Common myeloid progenitor, CD34-positive (primary cell): ENCODE measurements at regions not wholly inside any gene's neighbourhood (a gene's known extent, or its start where the extent isn't known, plus 50 kb on each side); places are given as distances from the start of the nearest gene placed in this dataset.

ENCODE experiments used
- CTCF ChIA-PET: fragments of 350-600 bp; sonication (Branson Sonifier 250); formaldehyde crosslinking; loops from one replicate; lab custom pipeline; 2021; ENCODE audit warnings: antibody characterized with exemption; lab: Charles Lee
- POLR2A ChIA-PET: fragments of 350-600 bp; sonication (Branson Sonifier 250); formaldehyde crosslinking; loops from one replicate; lab custom pipeline; 2021; ENCODE audit warnings: antibody characterized with exemption; lab: Charles Lee
- DNase-seq, 3 donors: peaks; one replicate each; pipeline versions ENCODE4 v3.0.0 to v3.0.0-alpha.2; 2013
- H3K27ac ChIP-seq, 2 experiments: 1 replicate in 1 of 2; 2 replicates in 1 of 2; pipeline ENCODE4 v1.7.0; 2013; ENCODE audit warnings: inconsistent platforms in 2 of 2, low read length in 2 of 2, mild to moderate bottlenecking in 2 of 2, low read depth in 1 of 2, moderate library complexity in 1 of 2; ENCODE audit not compliant: severe bottlenecking in 2 of 2, insufficient read depth in 1 of 2, poor library complexity in 1 of 2
- H3K27me3 ChIP-seq, 5 experiments: replicated peaks in 2 of 5; 1 replicate in 3 of 5; 2 replicates in 2 of 5; pipeline versions ENCODE4 v1.6.1 to v1.7.0; 2013; ENCODE audit warnings: low read length in 4 of 5, mild to moderate bottlenecking in 2 of 5, moderate library complexity in 2 of 5, inconsistent platforms in 1 of 5; ENCODE audit not compliant: insufficient read depth in 5 of 5, control insufficient read depth in 4 of 5
- H3K36me3 ChIP-seq, 4 experiments: 1 replicate in 2 of 4; 2 replicates in 2 of 4; pipeline versions ENCODE4 v1.6.1 to v1.7.0; 2013; ENCODE audit warnings: low read length in 3 of 4, control low read depth in 1 of 4, mild to moderate bottlenecking in 1 of 4; ENCODE audit not compliant: control insufficient read depth in 4 of 4, insufficient read depth in 4 of 4
- H3K4me1 ChIP-seq, 4 experiments: 1 replicate in 3 of 4; 2 replicates in 1 of 4; pipeline versions ENCODE4 v1.6.1 to v1.7.1; 2013; ENCODE audit warnings: low read length in 3 of 4, mild to moderate bottlenecking in 3 of 4, control low read depth in 1 of 4, inconsistent platforms in 1 of 4, moderate library complexity in 1 of 4; ENCODE audit not compliant: control insufficient read depth in 4 of 4, insufficient read depth in 4 of 4; ENCODE audit errors: control extremely low read depth in 1 of 4
- H3K4me3 ChIP-seq, 7 experiments: 1 replicate in 4 of 7; 2 replicates in 3 of 7; pipeline versions ENCODE4 v1.5.1 to v1.7.0; 2013; ENCODE audit warnings: mild to moderate bottlenecking in 7 of 7, low read length in 6 of 7, moderate library complexity in 6 of 7, inconsistent platforms in 2 of 7, low read depth in 2 of 7, control low read depth in 1 of 7; ENCODE audit not compliant: insufficient read depth in 4 of 7, control insufficient read depth in 1 of 7; ENCODE audit errors: extremely low read depth in 1 of 7
- H3K9me3 ChIP-seq, 5 experiments: 1 replicate in 4 of 5; 2 replicates in 1 of 5; pipeline versions ENCODE4 v1.6.1 to v1.7.1; 2013; ENCODE audit warnings: low read length in 4 of 5, mild to moderate bottlenecking in 2 of 5, inconsistent platforms in 1 of 5, low read depth in 1 of 5, moderate library complexity in 1 of 5; ENCODE audit not compliant: control insufficient read depth in 4 of 5, insufficient read depth in 2 of 5; ENCODE audit errors: control extremely low read depth in 1 of 5
- WGBS: methylation state at CpG from one replicate; pipeline ENCODE4 v1.1.5; 2013; ENCODE audit not compliant: insufficient coverage; 5-methylcytosine and 5-hydroxymethylcytosine counted together

DNA sequence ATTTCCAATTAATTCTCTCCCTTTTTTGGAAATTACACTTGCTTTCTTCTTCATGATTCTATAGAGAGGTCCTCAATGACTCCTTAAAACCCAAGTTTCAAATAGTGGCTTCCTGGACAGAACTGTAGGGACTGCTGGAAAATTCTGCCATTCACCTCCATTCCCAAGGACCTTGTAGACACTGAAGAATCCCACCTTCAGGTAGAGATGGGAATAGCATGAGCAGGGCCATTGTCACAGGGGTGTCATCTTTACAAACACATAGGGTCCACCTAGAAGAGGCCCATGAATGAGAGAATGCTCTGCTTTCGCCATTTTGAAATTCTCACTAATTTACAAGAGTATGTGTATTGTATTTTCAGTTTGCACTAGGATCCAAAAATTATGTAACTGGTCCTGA is 701.7 kb upstream of the CELF2 start:
- ChIA-PET POLR2A (interaction anchor here (0.6 kb wide), 1 partner anchor 20 kb away, joined by 4 read pairs; no protein-coding TSS in a partner anchor), CTCF (no interaction called here)
- Histone ChIP-seq H3K27ac (no peak overlapping the region), H3K36me3 (no peaks in the 10 kb centered on the region), H3K9me3 (peaks cover 0 to 3% (median 0%) of the 10 kb centered on the region in 5 experiments), H3K4me3 (no peak overlapping the region), H3K27me3 (no peaks in the 10 kb centered on the region), H3K4me1 (no peaks in the 10 kb centered on the region)
- DNase-seq: no peak
- WGBS: no CpG with 5 or more reads among the region's 1 CpG

DNA sequence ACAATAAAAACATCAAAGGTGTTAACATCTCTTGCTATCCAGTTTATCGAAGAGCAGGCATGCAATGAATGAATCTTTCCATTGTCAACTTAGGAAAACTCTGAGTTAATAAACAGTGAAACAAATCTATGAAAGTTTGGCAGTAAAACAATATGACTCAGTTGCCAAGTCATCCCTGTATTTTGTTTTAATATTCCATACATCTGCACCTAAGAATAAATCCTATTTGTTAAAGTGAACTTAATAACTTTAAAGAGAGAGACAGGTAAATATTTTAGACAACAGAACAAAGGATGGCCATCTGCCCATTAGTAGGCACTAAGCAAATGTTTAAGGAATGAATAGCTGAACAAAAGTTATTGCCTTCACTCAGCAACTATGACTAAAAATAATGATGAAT is 700.5 kb upstream of the CELF2 start:
- Histone ChIP-seq H3K4me3 (no peak overlapping the region), H3K9me3 (no peaks in the 10 kb centered on the region), H3K4me1 (no peaks in the 10 kb centered on the region), H3K27me3 (no peaks in the 10 kb centered on the region), H3K36me3 (no peaks in the 10 kb centered on the region), H3K27ac (no peak overlapping the region)
- WGBS: 100% methylated on average over 1 of the region's 1 CpG
- no peak for DNase-seq
- CTCF ChIA-PET: no interaction called here
- POLR2A ChIA-PET: no interaction called here

DNA sequence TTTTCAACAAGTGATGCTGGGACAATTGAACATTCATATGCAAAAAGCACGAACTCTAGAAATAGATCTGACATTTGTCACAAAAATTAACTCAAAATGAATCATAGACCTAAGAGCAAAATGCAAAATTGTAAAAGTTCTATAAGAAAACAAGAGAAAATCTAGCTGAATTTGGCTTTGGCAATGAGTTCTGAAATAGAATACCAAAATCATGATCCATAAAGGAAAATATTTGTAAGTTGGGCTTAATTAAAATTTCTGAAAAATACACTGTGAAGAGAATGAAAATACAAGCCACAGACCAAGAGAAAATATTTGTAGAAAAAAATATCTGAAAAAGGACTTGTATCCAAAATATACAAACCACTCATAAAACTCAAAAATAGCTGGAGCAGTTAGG is 698.8 kb upstream of the CELF2 start:
- POLR2A ChIA-PET: interaction anchor here (0.6 kb wide), 1 partner anchor 40 kb away, joined by 3 read pairs; no protein-coding TSS in a partner anchor
- no peaks in the 10 kb centered on the region for H3K27me3 ChIP-seq
- no peak for DNase-seq
- CTCF ChIA-PET: no interaction called here
- H3K36me3 ChIP-seq: no peaks in the 10 kb centered on the region
- WGBS: no CpG with 5 or more reads among the region's 1 CpG
- H3K9me3 ChIP-seq: no peaks in the 10 kb centered on the region
- H3K4me1 ChIP-seq: no peaks in the 10 kb centered on the region
- no peak overlapping the region for H3K4me3 ChIP-seq
- no peak overlapping the region for H3K27ac ChIP-seq

DNA sequence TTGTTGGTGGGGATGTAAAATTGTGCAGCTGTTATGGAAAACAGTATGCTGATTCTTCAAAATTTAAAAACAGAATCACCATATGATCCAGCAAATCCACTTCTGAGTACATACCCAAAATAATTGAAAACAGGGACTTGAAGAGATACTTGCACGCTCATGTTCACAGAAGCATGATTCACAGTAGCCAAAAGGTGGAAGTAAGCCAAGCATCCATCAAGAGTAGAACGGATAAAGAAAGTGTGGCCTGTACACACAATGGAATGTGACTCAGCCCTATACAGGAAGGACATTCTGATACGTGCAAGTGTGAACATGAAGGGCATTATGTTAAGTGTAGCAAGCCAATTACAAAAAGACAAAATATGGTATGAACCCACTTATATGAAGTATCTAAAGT is 696.7 kb upstream of the CELF2 start:
- Histone ChIP-seq H3K4me1 (no peaks in the 10 kb centered on the region), H3K4me3 (no peak overlapping the region), H3K27ac (no peak overlapping the region), H3K36me3 (no peaks in the 10 kb centered on the region), H3K27me3 (no peaks in the 10 kb centered on the region), H3K9me3 (no peaks in the 10 kb centered on the region)
- WGBS: 90% methylated on average over 2 of the region's 3 CpGs
- POLR2A ChIA-PET: no interaction called here
- DNase-seq: no peak
- CTCF ChIA-PET: no interaction called here

DNA sequence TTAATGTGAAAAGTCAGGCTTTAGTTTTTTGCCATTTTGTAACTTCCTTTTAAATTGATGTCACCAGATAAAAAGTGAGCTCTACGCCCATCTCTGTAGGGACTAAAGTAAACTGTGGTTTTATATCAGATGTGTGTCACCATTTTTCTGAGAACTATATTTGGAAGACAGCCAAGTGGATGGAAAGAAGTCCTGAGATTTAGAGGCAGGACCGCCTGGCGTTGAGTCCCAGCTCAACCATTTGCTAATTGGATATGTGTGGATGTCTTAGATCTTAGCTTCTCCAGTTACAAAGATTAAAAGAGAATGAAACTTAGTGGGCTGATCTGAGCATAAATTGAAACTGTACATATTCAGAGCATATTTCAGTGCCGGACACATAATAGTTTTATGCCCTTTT is 691.6 kb upstream of the CELF2 start:
- Histone ChIP-seq H3K27ac (no peak overlapping the region), H3K4me1 (no peaks in the 10 kb centered on the region), H3K36me3 (no peaks in the 10 kb centered on the region), H3K9me3 (peaks cover 0 to 2% (median 0%) of the 10 kb centered on the region in 5 experiments), H3K4me3 (no peak overlapping the region), H3K27me3 (no peaks in the 10 kb centered on the region)
- DNase-seq: peak in 1 of 3 donors; percentile 2
- ChIA-PET CTCF (no interaction called here), POLR2A (no interaction called here)
- WGBS: 88% methylated on average over 2 of the region's 4 CpGs

DNA sequence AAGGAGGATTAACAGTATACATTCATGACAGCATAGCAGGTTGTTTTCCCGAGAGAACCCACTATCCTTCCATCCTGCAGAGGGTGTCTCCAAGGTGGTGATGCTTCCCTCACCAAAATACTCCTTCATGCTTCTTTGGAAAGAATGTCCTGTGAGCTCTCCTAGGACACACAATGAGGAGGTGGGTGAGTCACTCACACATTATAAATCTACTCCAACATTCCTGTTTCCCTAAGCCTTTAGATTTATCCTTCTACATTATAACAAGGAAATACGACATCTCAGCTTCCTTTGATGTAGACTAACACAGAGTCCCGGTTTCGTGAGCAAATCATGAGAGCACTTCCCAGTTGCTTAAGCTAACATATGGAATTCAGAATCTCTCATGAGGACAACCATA is 689.7 kb upstream of the CELF2 start:
- no peak overlapping the region for H3K27ac ChIP-seq
- no peak for DNase-seq
- peaks cover 0 to 2% (median 0%) of the 10 kb centered on the region in 5 experiments for H3K9me3 ChIP-seq
- H3K36me3 ChIP-seq: no peaks in the 10 kb centered on the region
- no peak overlapping the region for H3K4me3 ChIP-seq
- H3K4me1 ChIP-seq: no peaks in the 10 kb centered on the region
- no peaks in the 10 kb centered on the region for H3K27me3 ChIP-seq
- POLR2A ChIA-PET: no interaction called here
- CTCF ChIA-PET: no interaction called here
- 96% methylated on average over 4 of the region's 4 CpGs for WGBS

DNA sequence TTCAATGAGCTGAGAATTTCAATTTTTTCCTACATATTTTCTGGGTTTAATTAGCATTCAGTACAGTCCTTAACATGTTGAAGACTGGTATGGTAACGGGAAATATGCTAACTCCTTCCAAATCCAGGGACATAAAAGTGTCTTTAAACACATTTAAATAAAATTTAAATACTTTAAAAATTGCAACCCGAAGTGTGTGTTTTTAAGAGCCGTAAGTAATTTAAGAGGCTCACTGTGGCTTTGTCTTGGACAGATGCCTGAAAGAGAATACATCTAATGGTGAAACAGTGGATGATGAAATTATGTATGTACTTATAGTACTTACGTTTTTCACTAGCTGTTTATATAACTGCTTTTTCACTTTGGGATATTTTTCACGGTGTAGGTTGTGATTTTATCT is 687.3 kb upstream of the CELF2 start:
- Histone ChIP-seq H3K4me1 (no peaks in the 10 kb centered on the region), H3K27ac (no peak overlapping the region), H3K27me3 (peaks cover 0 to 1% (median 0%) of the 10 kb centered on the region in 5 experiments), H3K9me3 (peaks cover 0 to 2% (median 0%) of the 10 kb centered on the region in 5 experiments), H3K4me3 (no peak overlapping the region), H3K36me3 (no peaks in the 10 kb centered on the region)
- POLR2A ChIA-PET: no interaction called here
- no CpG with 5 or more reads among the region's 5 CpGs for WGBS
- CTCF ChIA-PET: no interaction called here
- DNase-seq: no peak
